ENCODE measurements at regions not wholly inside any gene's neighbourhood (a gene's known extent, or its start where the extent isn't known, plus 50 kb on each side); places are given as distances from the start of the nearest gene placed in this dataset.

- TF ChIP-seq EZH2 (IDR thresholded peaks at IDR 0.05; ENCODE audit: low read length, missing control alignments) (no peak), CTCF (conservative IDR thresholded peaks at IDR 0.05 in 1 of 2, IDR thresholded peaks at IDR 0.05 in 1 of 2; ENCODE audit: low read depth in 1 of 2, low read length in 2 of 2) (no peak)
These were observed 143.4 kb upstream of the KCNK2 start for GRCh38 chr1:214939180-214939579.
